Right forelimb (tissue), 1 donor: ENCODE measurements at regions not wholly inside any gene's neighbourhood (a gene's known extent, or its start where the extent isn't known, plus 50 kb on each side); places are given as distances from the start of the nearest gene placed in this dataset.
"Not testable (repeated sequence)": the region's sequence is repeated elsewhere in the genome, so short reads cannot be mapped to it uniquely, and the experiment has no call there.

Source experiments
- DNase-seq: peaks from one replicate; pipeline ENCODE4 v3.0.0-alpha.2; 2018

DNA sequence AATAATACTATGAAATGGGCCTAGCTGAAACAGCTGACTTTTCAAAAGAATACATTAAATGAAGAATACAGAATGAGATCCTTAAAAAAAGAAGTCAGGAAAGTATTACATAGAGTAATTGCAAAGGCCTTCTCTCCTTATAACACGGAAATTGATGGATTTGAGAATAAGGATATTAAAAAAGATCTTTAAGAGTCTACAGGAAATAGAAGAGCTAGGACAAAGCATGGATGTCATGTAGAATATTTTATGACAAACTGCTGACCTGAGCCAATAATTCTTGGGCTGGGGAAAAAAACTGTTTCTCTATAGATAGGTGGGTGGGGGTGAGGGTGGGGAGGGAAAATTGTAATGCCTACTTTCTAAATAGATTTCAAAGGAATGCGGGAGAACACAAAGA lies 633.6 kb downstream of the TTLL7 start:
- DNase-seq, result not testable (repeated sequence)

DNA sequence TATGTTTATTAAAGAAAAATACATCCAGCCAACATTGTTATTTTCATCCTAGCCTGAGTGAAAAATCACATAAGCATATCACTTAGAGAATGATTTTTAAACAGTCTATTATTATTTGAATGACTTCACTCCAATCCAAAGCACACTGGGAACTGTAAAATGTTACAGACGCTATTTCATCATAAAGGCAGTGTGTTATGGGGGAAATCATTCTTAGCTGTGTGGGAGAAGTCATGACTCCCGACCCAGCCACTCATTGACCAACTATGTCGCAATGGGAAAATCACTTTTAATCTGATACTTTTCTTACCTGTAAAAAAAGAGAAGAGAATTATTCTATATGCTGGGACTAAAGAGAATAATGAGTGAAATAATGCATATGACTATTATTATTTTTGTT lies 653.6 kb downstream of the TTLL7 start:
- DNase-seq, result not testable (repeated sequence)

DNA sequence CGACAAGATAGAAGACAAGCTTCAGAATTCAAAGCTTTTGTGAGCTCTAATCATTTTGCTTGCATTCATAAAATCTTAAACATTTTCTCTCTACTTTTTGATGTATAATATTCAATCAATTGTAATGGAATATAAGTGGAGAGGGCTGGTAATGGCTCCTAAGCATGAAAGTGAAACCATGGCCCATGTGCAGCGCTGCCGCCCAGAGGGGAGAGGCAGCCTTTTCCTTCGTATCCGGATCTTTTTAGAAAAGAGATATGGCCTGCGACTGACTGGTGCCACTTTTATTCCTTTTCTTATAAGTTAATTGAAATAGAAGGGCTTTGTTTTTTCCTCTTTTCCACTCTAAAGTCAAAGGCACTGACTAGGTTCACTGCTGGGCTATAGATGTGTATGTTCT lies 655.2 kb downstream of the TTLL7 start:
- DNase-seq, result not testable (repeated sequence)

DNA sequence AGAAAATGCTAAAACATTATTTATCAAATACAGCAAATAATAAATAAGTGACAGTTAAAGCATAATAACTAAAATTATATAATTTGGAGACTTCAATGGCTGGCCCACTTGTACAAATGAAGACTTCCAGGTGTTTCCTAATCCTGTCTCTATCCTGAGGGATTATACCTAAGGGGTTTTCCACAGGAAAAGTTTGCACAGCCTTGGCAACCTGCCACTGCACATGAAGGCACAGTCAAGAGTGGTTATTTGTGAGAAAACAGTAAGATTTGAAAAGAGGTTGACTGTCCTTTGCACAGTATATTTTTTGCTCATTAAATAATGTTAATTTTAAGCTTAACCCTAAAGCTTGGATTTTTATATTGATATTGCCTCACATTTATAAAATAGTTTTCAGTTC lies 655.9 kb downstream of the TTLL7 start:
- DNase-seq, result not testable (repeated sequence)

DNA sequence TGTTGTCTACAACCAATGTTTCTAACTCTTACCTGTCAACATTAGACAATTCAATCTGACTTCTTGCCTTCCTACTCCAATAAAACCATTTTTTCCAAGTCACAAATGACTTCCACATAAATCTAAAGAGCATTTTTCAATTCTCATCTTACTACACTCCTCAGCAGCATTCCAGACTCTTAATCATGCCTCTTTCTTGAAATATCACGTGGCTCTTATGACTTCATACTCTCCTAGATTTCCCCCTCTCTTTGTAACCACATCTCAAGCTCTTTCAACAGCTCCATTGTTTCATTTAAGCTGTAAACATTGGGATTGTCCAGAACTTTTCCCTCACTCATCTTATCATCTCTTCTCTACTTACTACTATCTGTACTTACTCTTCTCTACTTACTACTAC lies 666.6 kb downstream of the TTLL7 start:
- not testable (repeated sequence) for DNase-seq

DNA sequence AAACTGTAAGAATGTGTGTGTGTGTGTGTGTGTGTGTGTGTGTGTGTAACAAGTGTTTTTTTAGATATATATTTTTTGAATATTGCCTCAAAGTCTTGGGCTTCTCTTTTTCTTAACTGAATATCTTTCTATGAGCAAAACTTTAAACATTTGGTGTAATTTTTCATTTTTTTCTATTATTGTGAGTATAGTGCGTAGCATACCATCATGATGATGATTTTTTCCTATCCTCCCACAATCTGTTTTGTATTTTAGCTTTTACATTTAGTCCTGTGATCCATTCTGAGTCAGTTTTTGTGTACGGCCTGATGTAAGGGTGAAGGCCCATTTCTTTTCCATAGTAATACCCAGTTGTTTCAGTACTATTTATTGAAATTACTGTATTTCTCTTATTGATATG lies 680.6 kb downstream of the TTLL7 start:
- DNase-seq, result no peak

DNA sequence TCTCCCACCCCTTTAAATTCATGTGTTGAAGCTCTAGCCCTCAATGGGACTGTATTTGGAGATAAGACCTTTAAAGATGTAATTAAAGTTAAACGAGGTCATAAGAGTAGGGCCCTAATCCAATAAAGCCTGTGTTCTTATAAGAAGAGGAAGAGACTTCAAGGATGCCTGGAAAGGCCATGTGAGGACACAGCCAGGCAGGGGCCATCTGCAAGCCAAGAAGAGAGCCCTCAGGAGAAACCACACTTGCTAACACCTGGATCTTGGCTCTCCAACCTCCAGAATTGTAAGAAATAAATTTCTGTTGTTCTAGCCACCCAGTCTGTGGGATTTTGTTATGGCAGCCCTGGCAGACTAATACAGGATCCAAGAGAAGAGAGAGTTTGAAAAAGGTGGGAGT lies 683.5 kb downstream of the TTLL7 start:
- DNase-seq, result not testable (repeated sequence)

DNA sequence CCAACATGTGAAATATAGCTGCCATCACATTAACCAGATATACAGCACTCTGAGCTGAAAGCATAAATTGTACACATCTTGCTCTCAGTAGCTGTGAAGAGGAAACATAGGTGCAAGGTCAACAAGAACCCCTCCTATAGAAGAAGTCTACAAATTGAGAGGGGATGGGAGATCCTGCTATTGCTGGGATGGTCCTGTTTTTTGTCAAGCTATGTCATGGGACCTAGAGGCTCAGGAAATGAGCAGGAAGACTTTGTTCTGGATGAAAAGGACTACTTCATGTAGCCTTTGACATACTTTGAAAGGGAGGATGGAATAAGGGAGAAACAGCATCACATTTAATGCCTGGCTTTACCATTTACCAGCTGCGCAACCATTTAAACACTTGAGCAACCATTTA lies 688.8 kb downstream of the TTLL7 start:
- DNase-seq, result not testable (repeated sequence)

DNA sequence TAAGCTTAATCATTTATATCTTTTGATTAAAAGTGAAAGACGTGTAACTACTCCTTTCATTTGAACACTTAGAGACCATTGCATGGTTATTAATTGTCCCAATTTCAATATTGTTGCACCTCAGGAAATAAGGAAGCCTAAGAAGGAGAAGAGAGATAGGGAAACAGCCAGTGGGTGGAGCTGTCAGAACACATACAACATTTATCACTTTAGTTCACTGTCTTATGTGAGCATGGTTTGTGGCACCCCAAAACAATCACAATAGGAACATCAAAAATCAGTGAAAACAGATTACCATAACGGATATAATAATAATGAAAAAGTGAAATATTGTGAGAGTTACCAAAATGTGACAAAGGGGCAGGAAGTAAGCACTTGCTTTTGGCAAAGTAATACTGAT lies 689.9 kb downstream of the TTLL7 start:
- not testable (repeated sequence) for DNase-seq

DNA sequence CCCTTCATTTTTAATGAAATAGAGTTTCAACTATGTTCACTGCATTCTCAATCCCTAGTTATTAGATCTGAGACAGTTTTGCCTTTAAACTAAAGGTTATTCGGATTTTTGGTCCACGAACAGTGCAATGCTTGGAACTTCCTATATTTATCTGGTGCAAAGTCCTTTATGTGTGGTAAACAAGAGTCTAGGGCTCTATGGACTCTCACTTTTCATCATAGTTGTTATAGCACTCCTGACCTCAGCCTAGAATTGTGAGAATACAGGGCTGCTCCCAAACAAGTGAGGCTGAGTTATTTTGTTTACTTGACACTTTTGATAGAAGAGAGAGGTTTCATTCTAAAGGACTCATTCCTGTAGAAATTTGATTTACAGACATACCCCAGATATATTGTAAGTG lies 692.1 kb downstream of the TTLL7 start:
- not testable (repeated sequence) for DNase-seq

DNA sequence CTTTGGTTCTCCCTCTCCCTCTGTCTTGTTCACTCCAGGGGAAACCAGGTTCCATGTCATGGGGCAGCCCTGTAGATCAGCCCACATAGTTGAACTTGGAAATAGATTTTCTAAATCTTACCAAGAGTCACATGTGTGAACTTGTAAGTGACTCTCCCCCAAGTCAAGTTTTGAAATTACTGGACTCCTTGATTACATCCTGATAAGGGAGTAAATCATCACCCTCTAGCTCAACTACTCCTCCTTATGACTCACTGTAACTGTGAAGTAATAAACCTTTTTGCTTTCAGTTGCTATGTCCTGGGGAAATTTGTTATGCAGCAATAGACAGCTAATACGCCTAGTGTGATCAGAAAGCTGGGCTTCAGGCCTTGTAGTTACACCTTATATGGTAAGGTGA lies 703.3 kb downstream of the TTLL7 start:
- DNase-seq, result not testable (repeated sequence)

DNA sequence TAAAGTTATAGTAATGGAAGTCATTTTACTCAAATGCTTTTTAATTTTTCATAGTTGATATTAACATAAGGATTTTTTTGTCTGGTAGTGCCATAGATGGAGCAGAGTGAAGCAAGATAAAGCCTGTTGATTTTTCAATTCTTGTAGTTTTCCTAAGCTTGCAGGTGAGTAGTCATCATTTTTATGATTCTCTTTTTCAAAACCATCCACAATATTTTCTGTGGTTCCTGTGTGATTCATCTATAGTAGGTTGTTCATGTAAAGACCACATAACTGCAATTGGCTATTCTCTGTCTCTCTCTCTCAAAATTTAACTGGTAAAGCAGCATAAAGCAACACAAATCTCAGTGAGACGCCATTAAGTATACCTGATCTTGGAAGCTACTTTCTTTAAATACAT lies 711.5 kb downstream of the TTLL7 start:
- DNase-seq, result not testable (repeated sequence)

DNA sequence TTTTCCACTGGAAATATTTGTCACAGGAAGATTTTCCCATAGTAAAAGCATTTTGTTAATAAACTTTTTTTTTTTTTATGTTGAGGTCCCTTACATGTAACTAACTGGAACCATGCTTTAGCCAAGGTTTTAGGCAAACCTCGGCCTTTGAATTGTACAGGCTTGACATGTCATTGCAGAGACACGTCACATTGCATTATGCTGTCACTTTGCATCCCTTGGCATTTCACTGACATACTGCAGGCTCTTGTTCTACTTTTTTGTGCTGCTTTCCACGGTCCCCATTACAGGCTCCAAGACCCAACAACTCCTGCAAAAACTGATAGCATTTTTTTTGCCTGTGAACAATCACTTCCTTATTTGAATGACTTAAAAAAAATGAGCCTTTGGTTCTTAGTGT lies 724.3 kb downstream of the TTLL7 start:
- DNase-seq, result not testable (repeated sequence)

DNA sequence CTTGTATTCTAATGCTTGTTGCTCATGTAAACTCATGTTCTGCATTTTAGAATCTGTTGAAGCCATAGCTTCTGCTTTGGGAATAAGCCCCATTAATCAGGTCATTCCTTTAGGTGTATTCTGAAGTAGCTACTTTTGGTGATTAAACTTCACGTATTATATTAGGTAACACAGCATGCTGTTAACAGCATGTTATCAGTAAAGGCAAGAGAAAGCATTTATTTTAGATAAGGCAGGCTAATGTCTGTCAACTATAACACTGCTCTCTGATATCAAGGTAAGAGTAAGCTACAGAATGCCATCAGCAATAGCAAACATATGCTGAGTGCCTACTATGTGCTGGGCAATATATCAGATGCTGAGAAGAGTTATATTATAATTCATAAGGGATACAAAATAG lies 726.4 kb downstream of the TTLL7 start:
- not testable (repeated sequence) for DNase-seq

DNA sequence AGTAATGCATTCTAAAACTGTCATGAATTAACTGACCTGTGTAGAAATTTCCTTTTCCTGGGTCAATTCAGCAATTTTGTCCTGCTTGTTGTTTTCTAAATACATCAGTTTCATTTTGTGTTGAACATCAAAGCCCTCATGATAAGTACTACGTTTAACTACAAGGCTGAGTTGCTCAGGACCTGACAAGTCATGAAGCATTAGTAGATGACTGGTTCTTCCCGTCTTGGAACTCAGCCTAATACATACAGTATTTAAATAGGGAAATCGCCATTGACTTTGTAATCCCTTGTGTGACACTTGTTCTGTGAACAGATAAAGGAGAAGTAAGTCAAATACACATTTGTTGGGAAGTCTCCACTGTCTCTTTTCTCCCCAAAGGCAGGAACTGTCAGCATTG lies 727.1 kb downstream of the TTLL7 start:
- DNase-seq, result not testable (repeated sequence)

DNA sequence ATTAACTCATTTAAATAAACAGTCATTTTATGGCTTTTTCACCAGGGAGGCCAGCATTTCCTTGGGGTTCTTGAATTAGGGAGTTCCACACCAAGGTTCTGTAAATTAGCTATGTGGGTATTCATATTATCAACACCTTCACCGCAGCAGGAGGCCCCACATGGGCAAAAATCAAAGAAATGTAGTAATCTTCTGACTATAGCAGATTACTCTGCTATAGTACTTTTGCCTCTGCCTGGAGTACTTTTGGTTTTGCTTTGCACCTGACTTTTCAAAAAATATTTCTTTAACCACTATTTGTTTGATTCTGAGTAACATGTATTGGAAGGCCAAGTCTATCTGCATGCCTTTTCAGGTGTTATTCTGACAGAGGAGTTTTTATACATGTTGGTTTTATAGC lies 728.1 kb downstream of the TTLL7 start:
- DNase-seq, result not testable (repeated sequence)

DNA sequence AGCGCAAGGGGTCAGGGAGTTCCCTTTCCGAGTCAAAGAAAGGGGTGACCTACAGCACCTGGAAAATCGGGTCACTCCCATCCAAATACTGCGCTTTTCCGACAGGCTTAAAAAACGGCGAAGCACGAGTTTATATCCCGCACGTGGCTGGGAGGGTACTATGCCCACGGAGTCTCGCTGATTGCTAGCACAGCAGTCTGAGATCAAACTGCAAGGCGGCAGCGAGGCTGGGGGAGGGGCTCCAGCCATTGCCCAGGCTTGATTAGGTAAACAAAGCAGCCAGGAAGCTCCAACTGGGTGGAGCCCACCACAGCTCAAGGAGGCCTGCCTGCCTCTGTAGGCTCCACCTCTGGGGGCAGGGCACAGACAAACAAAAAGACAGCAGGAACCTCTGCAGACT lies 735.1 kb downstream of the TTLL7 start:
- not testable (repeated sequence) for DNase-seq

DNA sequence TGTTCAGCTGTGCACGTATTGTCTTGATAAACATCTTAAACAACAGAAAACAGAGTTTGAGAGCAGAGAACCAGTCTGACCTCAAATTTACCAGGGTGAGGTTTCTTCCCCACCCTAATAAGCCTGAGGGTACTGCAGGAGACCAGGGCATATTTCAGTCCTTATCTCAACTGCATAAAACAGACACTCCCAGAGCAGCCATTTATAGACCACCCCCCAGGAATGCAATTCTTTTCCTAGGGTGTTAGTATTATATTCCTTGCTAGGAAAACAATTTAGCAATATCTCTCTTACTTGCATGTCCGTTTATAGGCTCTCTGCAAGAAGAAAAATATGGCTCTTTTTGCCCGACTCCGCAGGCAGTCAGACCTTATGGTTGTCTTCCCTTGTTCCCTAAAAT lies 747.2 kb downstream of the TTLL7 start:
- not testable (repeated sequence) for DNase-seq

DNA sequence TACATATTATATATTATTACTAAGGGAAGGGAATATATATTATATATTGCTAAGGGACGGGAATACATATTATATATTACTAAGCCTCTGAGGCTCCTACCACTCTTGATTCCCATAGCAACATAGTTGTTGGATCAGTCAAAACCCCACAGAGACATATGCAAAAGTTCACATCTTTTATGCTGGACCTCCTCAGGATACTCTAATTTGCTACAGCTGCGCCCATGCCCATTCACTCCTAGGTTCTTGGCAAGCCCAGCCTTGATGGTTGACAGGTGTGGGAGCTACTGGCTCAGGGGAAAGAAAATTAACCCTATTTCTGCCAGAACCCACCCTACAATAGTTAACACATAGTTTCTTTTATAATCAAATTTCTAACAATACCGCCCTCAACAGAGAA lies 752.2 kb downstream of the TTLL7 start:
- not testable (repeated sequence) for DNase-seq

DNA sequence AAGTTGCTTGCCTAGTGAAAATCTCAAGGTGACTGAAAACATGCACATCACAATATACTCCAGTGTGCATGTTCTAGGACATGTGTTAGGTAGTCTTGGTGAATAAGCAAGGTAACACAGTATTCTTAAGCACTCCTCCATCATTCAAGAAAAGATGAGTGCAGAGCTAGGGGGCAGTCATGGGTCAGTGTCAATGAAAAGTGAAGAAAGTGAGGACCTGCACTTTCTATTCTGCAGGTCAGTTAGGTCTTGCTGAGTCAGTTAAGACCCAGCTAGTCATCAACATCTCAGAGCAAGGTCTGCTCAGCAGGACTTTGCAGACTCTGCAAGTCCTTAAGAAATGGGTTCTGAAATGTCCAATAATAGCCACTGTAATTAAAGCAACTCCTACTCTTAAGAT lies 754.1 kb downstream of the TTLL7 start:
- DNase-seq, result not testable (repeated sequence)

DNA sequence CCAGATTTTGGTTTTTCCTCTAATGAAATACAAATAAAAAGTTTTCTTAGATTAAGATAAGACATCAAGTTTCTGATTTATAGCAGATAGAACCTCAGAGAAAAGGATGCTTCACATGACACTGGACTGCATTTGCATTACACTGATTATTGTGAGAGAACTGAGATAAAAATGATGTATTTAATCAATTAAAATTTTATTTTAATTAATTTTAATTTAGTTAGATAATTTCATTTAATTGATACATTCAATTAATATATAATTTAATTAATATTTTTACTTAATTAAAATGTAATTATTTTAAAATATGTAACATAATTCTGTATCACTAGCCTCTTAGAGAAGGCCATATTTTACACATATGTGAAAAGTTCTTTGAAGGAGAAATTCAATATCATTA lies 759.4 kb downstream of the TTLL7 start:
- not testable (repeated sequence) for DNase-seq

DNA sequence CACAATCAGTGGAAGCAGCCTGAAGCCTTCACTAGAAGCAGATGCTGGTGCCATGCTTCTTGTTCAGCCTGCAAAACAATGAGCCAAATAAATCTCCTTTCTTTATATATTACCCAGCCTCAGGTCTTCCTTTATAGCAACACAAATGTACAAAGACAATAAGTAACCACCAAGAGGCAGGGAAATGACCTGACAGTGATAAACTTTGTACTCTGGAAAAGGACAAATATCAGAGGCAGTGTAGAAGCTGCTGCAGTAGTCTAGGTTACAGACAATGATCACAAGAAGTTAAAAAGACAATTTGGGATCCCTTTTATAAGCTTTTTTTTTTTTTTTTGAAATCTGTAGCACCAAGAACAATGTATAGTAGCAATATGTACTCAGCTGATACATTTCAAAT lies 760.3 kb downstream of the TTLL7 start:
- DNase-seq, result not testable (repeated sequence)

DNA sequence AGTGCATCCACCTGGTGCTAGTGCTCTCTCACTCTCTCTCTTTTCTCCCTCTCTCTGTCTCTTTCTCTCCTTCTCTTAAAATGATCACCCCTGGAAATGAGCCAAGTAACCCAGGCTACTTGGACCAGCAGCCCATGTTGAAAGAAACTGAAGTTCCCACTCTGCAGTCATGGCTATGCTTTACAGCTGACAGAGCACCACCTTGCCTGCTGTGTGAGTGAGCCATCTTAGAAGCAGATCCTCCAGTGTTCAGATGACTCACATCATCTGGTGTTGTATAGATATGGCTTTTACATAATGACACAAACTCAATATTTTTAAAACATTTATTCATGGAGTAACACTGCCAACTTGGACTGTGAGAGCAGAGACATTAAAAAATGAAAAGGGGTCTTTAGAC lies 779.1 kb downstream of the TTLL7 start:
- DNase-seq, result not testable (repeated sequence)

DNA sequence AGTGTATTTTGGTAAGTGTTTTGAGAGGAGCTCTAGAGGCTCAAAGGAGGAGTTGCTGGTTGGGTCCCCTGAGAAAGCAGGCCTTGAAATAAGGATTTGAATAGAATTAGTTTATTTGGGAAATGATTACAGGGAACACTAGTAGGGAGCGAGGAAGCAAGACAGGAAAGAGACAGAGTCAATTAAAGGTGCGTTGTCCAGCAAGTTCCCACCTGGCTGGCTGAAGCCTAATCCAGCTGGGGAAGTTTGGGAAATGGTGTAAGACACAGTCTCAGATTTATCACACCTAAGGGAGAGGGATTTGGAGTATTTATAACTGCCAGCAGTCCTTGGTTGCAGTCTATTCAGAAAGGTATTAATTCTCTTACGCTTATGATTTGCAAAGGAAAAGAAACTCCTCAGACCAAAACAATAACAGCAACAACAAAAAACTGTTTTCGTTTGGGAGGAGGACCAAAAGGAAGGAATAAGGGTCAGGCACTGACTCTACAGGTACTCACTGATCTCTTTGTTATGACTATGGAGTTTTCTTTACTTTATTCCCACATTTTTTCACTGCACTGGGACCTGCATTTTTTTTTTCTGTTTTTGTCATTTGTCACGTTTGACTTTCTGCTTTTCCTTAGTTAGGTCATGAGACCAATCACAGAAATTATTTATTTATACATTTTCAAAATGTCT lies 780.8 kb downstream of the TTLL7 start:
- DNase-seq, result not testable (repeated sequence)

DNA sequence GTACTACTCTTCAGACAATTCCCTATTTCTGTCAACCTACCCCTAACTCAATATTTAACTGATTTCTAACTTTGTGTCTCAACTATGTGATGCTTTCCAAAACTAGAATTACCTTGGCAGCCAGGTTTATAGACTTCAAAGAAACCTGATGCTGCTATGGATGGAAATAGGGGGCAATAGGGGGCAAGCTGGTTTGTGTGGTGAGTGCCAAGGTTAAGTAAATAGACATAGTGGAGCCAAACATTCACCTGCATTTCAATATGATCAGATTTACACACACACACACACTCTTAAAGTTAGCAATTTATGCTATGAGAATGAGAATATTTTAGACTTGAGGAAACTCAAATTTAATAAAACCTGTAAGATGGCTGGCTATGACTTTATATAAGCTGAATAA lies 784.6 kb downstream of the TTLL7 start:
- not testable (repeated sequence) for DNase-seq
